Activated naive CD8-positive, alpha-beta T cell treated with anti-CD3 and anti-CD28 coated beads for 36 hours (primary cell): ENCODE measurements at regions not wholly inside any gene's neighbourhood (a gene's known extent, or its start where the extent isn't known, plus 50 kb on each side); places are given as distances from the start of the nearest gene placed in this dataset.
"Not testable (repeated sequence)": the region's sequence is repeated elsewhere in the genome, so short reads cannot be mapped to it uniquely, and the experiment has no call there.

Experiments
- DNase-seq: peaks from one replicate; pipeline ENCODE4 v3.0.0; 2021
- H3K27ac Mint-ChIP-seq: one replicate; pipeline ENCODE4 v1.8.0; 2022; ENCODE audit warnings: mild to moderate bottlenecking, moderate library complexity, mixed read lengths
- H3K27me3 Mint-ChIP-seq: one replicate; pipeline ENCODE4 v1.8.0; 2022; ENCODE audit warnings: mild to moderate bottlenecking, mixed read lengths
- H3K36me3 Mint-ChIP-seq: one replicate; pipeline ENCODE4 v1.8.0; 2021; ENCODE audit warnings: mild to moderate bottlenecking, mixed read lengths
- H3K4me1 Mint-ChIP-seq: one replicate; pipeline ENCODE4 v1.8.0; 2021; ENCODE audit warnings: mixed read lengths
- H3K4me3 Mint-ChIP-seq: one replicate; pipeline ENCODE4 v1.8.0; 2022; ENCODE audit warnings: mild to moderate bottlenecking, moderate library complexity, mixed read lengths
- H3K9me3 Mint-ChIP-seq: one replicate; pipeline ENCODE4 v1.8.0; 2022; ENCODE audit warnings: mixed read lengths

- DNase-seq = no peak
- Mint-ChIP-seq H3K4me1 (no peaks in the 10 kb centered on the region), H3K27ac (no peak overlapping the region), H3K9me3 (peaks cover 6% of the 10 kb centered on the region), H3K27me3 (no peaks in the 10 kb centered on the region), H3K36me3 (no peaks in the 10 kb centered on the region), H3K4me3 (no peak overlapping the region)
Measured at GRCh38 chr17:71799657-71800056, 321.2 kb upstream of the SOX9 start.

GRCh38 chr17:71801301-71801700 is 319.5 kb upstream of the SOX9 start:
- no peaks in the 10 kb centered on the region for H3K4me1 Mint-ChIP-seq
- no peaks in the 10 kb centered on the region for H3K27me3 Mint-ChIP-seq
- H3K27ac Mint-ChIP-seq = no peak overlapping the region
- DNase-seq = no peak
- H3K4me3 Mint-ChIP-seq = no peak overlapping the region
- peaks cover 2% of the 10 kb centered on the region for H3K9me3 Mint-ChIP-seq
- H3K36me3 Mint-ChIP-seq = no peaks in the 10 kb centered on the region

- no peaks in the 10 kb centered on the region for H3K27me3 Mint-ChIP-seq
- H3K4me1 Mint-ChIP-seq = no peaks in the 10 kb centered on the region
Measured at GRCh38 chr17:71802663-71803062, 318.2 kb upstream of the SOX9 start.

GRCh38 chr17:71803656-71804284 is 317.1 kb upstream of the SOX9 start:
- H3K9me3 Mint-ChIP-seq = peaks cover 5% of the 10 kb centered on the region
- H3K27me3 Mint-ChIP-seq = no peaks in the 10 kb centered on the region
- H3K36me3 Mint-ChIP-seq = no peaks in the 10 kb centered on the region
- no peak overlapping the region for H3K4me3 Mint-ChIP-seq
- DNase-seq = no peak
- no peak overlapping the region for H3K27ac Mint-ChIP-seq
- H3K4me1 Mint-ChIP-seq = no peaks in the 10 kb centered on the region

More at GRCh38 chr17:71802663-71803062, 318.2 kb upstream of the SOX9 start:
- no peak for DNase-seq
- Mint-ChIP-seq H3K9me3 (peaks cover 5% of the 10 kb centered on the region), H3K4me3 (no peak overlapping the region), H3K27ac (no peak overlapping the region), H3K36me3 (no peaks in the 10 kb centered on the region)

- H3K27me3 Mint-ChIP-seq = no peaks in the 10 kb centered on the region
- no peak overlapping the region for H3K4me3 Mint-ChIP-seq
- H3K27ac Mint-ChIP-seq = no peak overlapping the region
- no peaks in the 10 kb centered on the region for H3K4me1 Mint-ChIP-seq
- H3K36me3 Mint-ChIP-seq = no peaks in the 10 kb centered on the region
- H3K9me3 Mint-ChIP-seq = peaks cover 7% of the 10 kb centered on the region
- no peak for DNase-seq
Measured at GRCh38 chr17:71809537-71809936, 311.3 kb upstream of the SOX9 start.

GRCh38 chr17:71813861-71814260 is 307.0 kb upstream of the SOX9 start:
- not testable (repeated sequence) for H3K27me3 Mint-ChIP-seq, H3K36me3 Mint-ChIP-seq, H3K9me3 Mint-ChIP-seq, DNase-seq, H3K4me1 Mint-ChIP-seq, H3K27ac Mint-ChIP-seq, H3K4me3 Mint-ChIP-seq

- H3K27ac Mint-ChIP-seq = no peak overlapping the region
- H3K36me3 Mint-ChIP-seq = no peaks in the 10 kb centered on the region
- no peaks in the 10 kb centered on the region for H3K27me3 Mint-ChIP-seq
- no peaks in the 10 kb centered on the region for H3K4me1 Mint-ChIP-seq
- H3K4me3 Mint-ChIP-seq = no peak overlapping the region
- peaks cover 2% of the 10 kb centered on the region for H3K9me3 Mint-ChIP-seq
- no peak for DNase-seq
Measured at GRCh38 chr17:71821511-71821910, 299.3 kb upstream of the SOX9 start.

- Mint-ChIP-seq H3K4me3 (no peak overlapping the region), H3K9me3 (no peaks in the 10 kb centered on the region), H3K27ac (no peak overlapping the region), H3K36me3 (no peaks in the 10 kb centered on the region), H3K27me3 (peaks cover 5% of the 10 kb centered on the region), H3K4me1 (no peaks in the 10 kb centered on the region)
- no peak for DNase-seq
Measured at GRCh38 chr17:71824671-71825070, 296.1 kb upstream of the SOX9 start.

GRCh38 chr17:71825687-71826086 is 295.1 kb upstream of the SOX9 start:
- no peak overlapping the region for H3K27ac Mint-ChIP-seq
- DNase-seq = no peak

GRCh38 chr17:71828182-71828596 is 292.6 kb upstream of the SOX9 start:
- H3K4me1 Mint-ChIP-seq = no peaks in the 10 kb centered on the region
- H3K9me3 Mint-ChIP-seq = no peaks in the 10 kb centered on the region
- no peak for DNase-seq
- no peak overlapping the region for H3K27ac Mint-ChIP-seq
- peaks cover 5% of the 10 kb centered on the region for H3K27me3 Mint-ChIP-seq
- H3K36me3 Mint-ChIP-seq = no peaks in the 10 kb centered on the region
- no peak overlapping the region for H3K4me3 Mint-ChIP-seq

More at GRCh38 chr17:71825687-71826086, 295.1 kb upstream of the SOX9 start:
- H3K4me3 Mint-ChIP-seq = no peak overlapping the region
- H3K4me1 Mint-ChIP-seq = no peaks in the 10 kb centered on the region
- peaks cover 5% of the 10 kb centered on the region for H3K27me3 Mint-ChIP-seq
- no peaks in the 10 kb centered on the region for H3K36me3 Mint-ChIP-seq
- H3K9me3 Mint-ChIP-seq = no peaks in the 10 kb centered on the region

- DNase-seq = no peak
- H3K36me3 Mint-ChIP-seq = no peaks in the 10 kb centered on the region
- peaks cover 5% of the 10 kb centered on the region for H3K27me3 Mint-ChIP-seq
- no peaks in the 10 kb centered on the region for H3K4me1 Mint-ChIP-seq
- H3K9me3 Mint-ChIP-seq = no peaks in the 10 kb centered on the region
- H3K4me3 Mint-ChIP-seq = no peak overlapping the region
- no peak overlapping the region for H3K27ac Mint-ChIP-seq
Measured at GRCh38 chr17:71830866-71831265, 290.0 kb upstream of the SOX9 start.

- peaks cover 9% of the 10 kb centered on the region for H3K9me3 Mint-ChIP-seq
- H3K27ac Mint-ChIP-seq = no peak overlapping the region
- no peaks in the 10 kb centered on the region for H3K4me1 Mint-ChIP-seq
- H3K36me3 Mint-ChIP-seq = no peaks in the 10 kb centered on the region
- H3K4me3 Mint-ChIP-seq = no peak overlapping the region
- H3K27me3 Mint-ChIP-seq = no peaks in the 10 kb centered on the region
- no peak for DNase-seq
Measured at GRCh38 chr17:71842986-71843385, 277.8 kb upstream of the SOX9 start.

GRCh38 chr17:71845337-71845736 is 275.5 kb upstream of the SOX9 start:
- Mint-ChIP-seq H3K9me3 (peaks cover 9% of the 10 kb centered on the region), H3K4me3 (no peak overlapping the region), H3K27ac (no peak overlapping the region), H3K36me3 (no peaks in the 10 kb centered on the region), H3K4me1 (no peaks in the 10 kb centered on the region), H3K27me3 (no peaks in the 10 kb centered on the region)
- DNase-seq = no peak

GRCh38 chr17:71846561-71847110 is 274.2 kb upstream of the SOX9 start:
- H3K27me3 Mint-ChIP-seq = no peaks in the 10 kb centered on the region
- H3K4me3 Mint-ChIP-seq = no peak overlapping the region
- H3K36me3 Mint-ChIP-seq = no peaks in the 10 kb centered on the region
- no peaks in the 10 kb centered on the region for H3K4me1 Mint-ChIP-seq
- DNase-seq = no peak
- H3K27ac Mint-ChIP-seq = no peak overlapping the region
- H3K9me3 Mint-ChIP-seq = peaks cover 9% of the 10 kb centered on the region

GRCh38 chr17:71849783-71850768 is 270.7 kb upstream of the SOX9 start:
- Mint-ChIP-seq H3K9me3 (no peaks in the 10 kb centered on the region), H3K4me3 (no peak overlapping the region), H3K36me3 (no peaks in the 10 kb centered on the region), H3K27ac (no peak overlapping the region), H3K27me3 (no peaks in the 10 kb centered on the region), H3K4me1 (no peaks in the 10 kb centered on the region)
- no peak for DNase-seq
